HG03432 (cell line): ENCODE measurements at regions not wholly inside any gene's neighbourhood (a gene's known extent, or its start where the extent isn't known, plus 50 kb on each side); places are given as distances from the start of the nearest gene placed in this dataset.
A peak's percentile ranks its signal among the peaks of the same experiment; 100 is the strongest.

ENCODE experiments used
- ATAC-seq: cut with Tn5 transposase; IDR thresholded peaks from one replicate; pipeline ENCODE4 v1.9.1; 2021; ENCODE audit warnings: mild to moderate bottlenecking, moderate library complexity; ENCODE audit not compliant: unreplicated experiment

- ATAC-seq: no peak
Observed at GRCh38 chr19:27759896-27760295, 1453.1 kb downstream of the UQCRFS1 start.

- no peak for ATAC-seq
Observed at GRCh38 chr19:27758626-27759505, 1454.1 kb downstream of the UQCRFS1 start.

- no peak for ATAC-seq
Observed at GRCh38 chr19:27754700-27755099, 1458.3 kb downstream of the UQCRFS1 start.

GRCh38 chr19:27753622-27754021, 1459.3 kb downstream of the UQCRFS1 start:
- ATAC-seq: no peak

GRCh38 chr19:27752530-27753184, 1460.3 kb downstream of the UQCRFS1 start:
- ATAC-seq: no peak

- ATAC-seq: no peak
Observed at GRCh38 chr19:27751044-27751391, 1461.9 kb downstream of the UQCRFS1 start.

- no peak for ATAC-seq
Observed at GRCh38 chr19:27750391-27751043, 1462.4 kb downstream of the UQCRFS1 start.

- no peak for ATAC-seq
Observed at GRCh38 chr19:27748551-27749152, 1464.3 kb downstream of the UQCRFS1 start.

- ATAC-seq: peak; percentile 43
Observed at GRCh38 chr19:27746691-27747380, 1466.1 kb downstream of the UQCRFS1 start.

GRCh38 chr19:27745978-27746542, 1466.9 kb downstream of the UQCRFS1 start:
- ATAC-seq: no peak

GRCh38 chr19:27744926-27745768, 1467.8 kb downstream of the UQCRFS1 start:
- ATAC-seq: no peak

- no peak for ATAC-seq
Observed at GRCh38 chr19:27742041-27742440, 1470.9 kb downstream of the UQCRFS1 start.

- no peak for ATAC-seq
Observed at GRCh38 chr19:27741236-27741635, 1471.7 kb downstream of the UQCRFS1 start.

GRCh38 chr19:27740396-27740795, 1472.6 kb downstream of the UQCRFS1 start:
- no peak for ATAC-seq

GRCh38 chr19:27738569-27739193, 1474.3 kb downstream of the UQCRFS1 start:
- ATAC-seq: no peak

GRCh38 chr19:27736225-27736624, 1476.7 kb downstream of the UQCRFS1 start:
- no peak for ATAC-seq

- no peak for ATAC-seq
Observed at GRCh38 chr19:27735314-27735713, 1477.6 kb downstream of the UQCRFS1 start.

- ATAC-seq: no peak
Observed at GRCh38 chr19:27734496-27735220, 1478.3 kb downstream of the UQCRFS1 start.
